ENCODE measurements at regions not wholly inside any gene's neighbourhood (a gene's known extent, or its start where the extent isn't known, plus 50 kb on each side); places are given as distances from the start of the nearest gene placed in this dataset.

DNA sequence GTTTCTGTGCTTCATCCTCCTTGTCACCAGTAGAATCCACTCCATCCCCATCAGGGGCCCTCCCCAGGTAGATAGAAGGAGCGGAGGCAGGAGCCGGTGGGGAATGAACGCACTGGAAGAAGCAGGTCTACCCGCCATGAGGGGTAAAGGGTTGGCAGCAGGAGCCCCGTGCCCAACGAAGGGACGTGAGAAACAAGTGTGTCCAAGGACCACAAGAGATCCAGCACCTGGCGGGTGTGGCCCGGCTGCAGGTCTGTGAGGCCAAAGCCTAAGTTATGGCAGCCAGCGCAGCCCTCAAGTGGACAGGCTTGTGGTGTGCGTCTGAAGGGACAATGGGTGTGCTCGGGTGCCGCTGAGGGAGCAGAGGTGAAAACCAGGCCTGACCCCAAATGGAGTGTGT is 94.3 kb downstream of the IRX2 start:
- TF ChIP-seq, protein P1, sequence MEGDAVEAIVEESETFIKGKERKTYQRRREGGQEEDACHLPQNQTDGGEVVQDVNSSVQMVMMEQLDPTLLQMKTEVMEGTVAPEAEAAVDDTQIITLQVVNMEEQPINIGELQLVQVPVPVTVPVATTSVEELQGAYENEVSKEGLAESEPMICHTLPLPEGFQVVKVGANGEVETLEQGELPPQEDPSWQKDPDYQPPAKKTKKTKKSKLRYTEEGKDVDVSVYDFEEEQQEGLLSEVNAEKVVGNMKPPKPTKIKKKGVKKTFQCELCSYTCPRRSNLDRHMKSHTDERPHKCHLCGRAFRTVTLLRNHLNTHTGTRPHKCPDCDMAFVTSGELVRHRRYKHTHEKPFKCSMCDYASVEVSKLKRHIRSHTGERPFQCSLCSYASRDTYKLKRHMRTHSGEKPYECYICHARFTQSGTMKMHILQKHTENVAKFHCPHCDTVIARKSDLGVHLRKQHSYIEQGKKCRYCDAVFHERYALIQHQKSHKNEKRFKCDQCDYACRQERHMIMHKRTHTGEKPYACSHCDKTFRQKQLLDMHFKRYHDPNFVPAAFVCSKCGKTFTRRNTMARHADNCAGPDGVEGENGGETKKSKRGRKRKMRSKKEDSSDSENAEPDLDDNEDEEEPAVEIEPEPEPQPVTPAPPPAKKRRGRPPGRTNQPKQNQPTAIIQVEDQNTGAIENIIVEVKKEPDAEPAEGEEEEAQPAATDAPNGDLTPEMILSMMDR (IDR thresholded peaks at IDR 0.05; ENCODE audit: poor library complexity, severe bottlenecking), result no peak
- TF ChIP-seq EP300 (conservative IDR thresholded peaks at IDR 0.05; ENCODE audit: poor library complexity, severe bottlenecking) (no peak), RAD21 (conservative IDR thresholded peaks at IDR 0.05) (no peak)

Data from neural cell (in vitro differentiated cells).